Pulmonary artery endothelial cell (primary cell): ENCODE measurements at regions not wholly inside any gene's neighbourhood (a gene's known extent, or its start where the extent isn't known, plus 50 kb on each side); places are given as distances from the start of the nearest gene placed in this dataset.

Experiments
- DNase-seq: peaks from one replicate; pipeline ENCODE4 v3.0.0-alpha.2; 2011; ENCODE audit warnings: low read depth, low spot score

GRCh38 chr6:4591218-4591617, 185.0 kb upstream of the CDYL start:
- no peak for DNase-seq

GRCh38 chr6:4589295-4589694, 186.9 kb upstream of the CDYL start:
- DNase-seq, result no peak

DNA sequence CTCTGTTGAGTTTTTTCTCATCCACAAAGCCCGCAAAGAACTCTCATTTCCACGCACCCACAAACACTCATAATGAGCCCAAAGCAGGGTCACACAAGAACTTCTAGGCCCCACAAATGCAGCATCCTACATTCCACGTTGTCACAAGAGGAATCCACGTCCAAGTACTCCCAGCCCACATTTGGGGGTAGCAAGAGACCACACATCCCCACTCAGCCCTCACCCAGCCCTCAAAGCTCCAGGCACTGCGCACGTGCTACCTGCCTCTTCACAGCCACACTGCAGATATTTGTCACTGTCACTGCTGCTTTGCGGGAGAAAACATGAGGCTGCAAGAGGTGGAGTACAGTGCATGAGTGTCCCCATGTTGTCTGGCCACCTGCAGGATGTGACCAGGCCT, 187.6 kb upstream of the CDYL start:
- DNase-seq, result no peak

GRCh38 chr6:4588163-4588562, 188.0 kb upstream of the CDYL start:
- DNase-seq, result no peak

- no peak for DNase-seq
Measured at GRCh38 chr6:4587171-4587570, 189.0 kb upstream of the CDYL start.

DNA sequence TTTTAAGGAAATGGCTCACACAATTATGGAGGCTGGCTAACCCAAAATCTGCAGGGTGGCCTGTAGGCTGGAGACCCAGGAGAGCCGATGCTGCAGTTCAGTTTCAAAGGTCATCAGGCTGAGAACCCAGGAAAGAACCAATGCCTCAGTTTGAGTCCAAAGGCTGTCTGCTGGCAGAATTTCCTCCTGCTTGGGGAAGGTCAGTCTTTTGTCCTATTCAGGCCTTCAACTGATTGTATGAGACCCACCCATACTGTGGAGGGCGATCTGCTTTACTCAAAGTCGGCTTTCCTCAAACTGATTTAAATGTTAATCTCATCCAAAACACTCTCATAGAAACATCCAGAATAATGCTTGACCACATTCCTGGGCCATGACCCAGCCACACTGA, 189.7 kb upstream of the CDYL start:
- DNase-seq, result no peak

DNA sequence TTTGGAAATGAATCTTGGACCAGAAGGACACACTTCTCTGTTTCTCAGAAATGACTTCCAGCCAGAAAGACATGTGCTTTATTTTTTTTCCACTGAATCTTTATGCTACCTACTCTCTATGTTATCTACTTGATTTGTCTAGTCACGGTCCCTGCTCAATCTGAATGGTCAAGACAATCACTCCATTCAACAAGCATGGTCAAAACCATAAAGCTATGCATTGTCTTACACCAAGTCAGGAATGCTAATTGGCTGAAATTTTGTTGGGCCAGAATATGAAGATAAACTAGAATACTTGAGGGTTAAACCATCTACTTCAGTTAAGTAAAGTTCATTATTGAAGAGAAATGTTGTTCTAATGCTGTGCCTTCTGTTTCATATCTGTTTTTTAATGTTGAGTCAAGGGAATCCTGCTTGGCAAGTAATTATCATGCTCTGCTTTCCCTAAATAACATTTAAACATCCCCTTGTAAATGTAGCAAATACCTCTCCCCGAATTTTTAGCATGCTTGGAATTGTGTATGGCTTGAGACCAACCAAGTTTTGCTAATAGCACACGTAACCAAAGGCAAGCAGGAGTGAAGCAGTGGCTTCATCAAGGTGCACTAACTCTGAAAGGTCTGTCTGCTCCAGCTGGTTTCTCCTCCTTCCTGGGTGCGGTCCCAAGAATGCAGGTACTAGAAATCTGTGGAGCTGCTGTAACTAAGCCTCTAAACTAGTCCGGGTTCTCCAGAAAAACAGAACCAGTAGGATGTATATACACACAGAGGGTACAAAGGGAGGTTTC, 190.3 kb upstream of the CDYL start:
- no peak for DNase-seq

- DNase-seq, result no peak
Measured at GRCh38 chr6:4584801-4585200, 191.4 kb upstream of the CDYL start.

DNA sequence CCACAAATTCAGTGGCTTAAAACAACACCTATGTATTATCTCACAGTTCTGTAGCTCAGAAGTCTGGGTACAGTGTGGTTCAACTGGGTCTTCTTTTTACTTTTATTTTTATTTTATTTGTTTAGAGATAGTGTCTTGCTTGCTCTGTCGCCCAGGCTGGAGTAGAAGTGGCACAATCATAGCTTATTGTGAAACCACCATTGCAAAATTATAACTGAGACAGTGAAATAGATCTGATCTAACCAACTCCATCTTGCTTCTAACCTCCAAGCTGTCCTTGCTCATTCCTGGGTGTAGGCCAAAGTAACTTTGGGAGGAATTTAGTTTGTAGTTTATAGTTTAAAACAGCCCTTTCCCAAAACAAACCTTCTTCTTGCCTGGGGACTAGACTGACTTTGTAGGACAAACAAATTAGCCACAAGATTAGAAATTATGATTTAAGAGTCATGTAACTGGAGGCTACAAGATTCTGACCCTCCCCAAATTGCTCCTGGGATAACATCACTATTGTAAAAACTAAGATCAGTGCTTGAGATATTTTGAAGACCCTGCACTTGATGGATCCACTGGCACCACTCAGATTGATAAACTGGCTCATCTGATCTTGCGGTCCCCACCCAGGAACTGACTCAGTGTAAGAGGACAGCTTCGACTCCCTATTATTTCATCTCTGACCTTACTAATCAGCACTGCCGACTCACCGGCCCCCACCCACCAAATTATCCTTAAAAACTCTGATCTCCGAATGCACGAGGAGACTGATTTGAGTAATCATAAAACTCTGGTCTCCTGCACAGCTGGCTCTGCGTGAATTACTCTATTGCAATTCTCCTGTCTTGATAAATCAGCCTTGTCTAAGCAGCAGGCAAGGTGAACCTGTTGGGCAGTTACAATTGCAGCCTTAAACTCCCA, 193.4 kb upstream of the CDYL start:
- no peak for DNase-seq

- DNase-seq, result peak; percentile 83
Measured at GRCh38 chr6:4581468-4582385, 194.5 kb upstream of the CDYL start.

- no peak for DNase-seq
Measured at GRCh38 chr6:4580361-4580760, 195.8 kb upstream of the CDYL start.

DNA sequence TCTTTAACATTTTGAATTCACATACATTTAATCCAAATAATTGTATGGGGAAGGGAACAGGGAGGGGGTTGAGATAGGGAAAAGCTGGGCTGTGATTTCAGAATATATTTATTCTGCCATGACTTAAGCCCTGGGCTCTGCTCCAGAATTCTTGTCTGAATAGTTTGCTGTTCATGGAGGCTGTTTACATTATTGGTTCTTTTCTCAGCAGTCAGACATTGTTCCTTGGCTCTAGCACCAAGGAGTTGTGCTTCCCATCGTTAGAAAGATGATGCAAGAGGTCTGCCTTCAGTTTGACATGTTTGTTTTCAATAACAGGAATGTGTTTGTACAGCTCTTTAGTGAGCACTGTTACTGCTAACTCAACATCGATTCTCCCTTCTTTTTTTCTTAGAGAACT, 198.8 kb upstream of the CDYL start:
- DNase-seq, result peak; percentile 57

- DNase-seq, result no peak
Measured at GRCh38 chr6:4575714-4576113, 200.5 kb upstream of the CDYL start.

- no peak for DNase-seq
Measured at GRCh38 chr6:4574007-4574406, 202.2 kb upstream of the CDYL start.

DNA sequence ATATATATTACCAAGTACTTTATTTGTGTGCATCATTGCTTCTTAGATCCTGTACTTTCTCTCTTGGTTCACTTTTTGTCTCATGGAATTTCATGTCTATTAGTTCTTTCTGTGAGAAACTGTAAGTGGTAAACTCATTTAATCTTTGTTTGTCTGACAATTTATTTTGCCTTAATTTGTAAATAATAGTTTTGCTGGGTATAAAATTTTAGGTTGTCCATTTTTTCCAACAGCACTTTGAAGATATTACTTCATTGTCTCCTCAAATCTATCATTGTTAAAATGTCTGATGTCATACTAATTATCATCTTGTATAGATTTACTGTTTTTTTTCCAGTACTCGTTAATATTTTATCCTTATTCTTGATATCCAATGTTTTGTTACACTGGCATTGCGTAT, 205.2 kb upstream of the CDYL start:
- DNase-seq, result no peak

GRCh38 chr6:4568138-4568537, 208.1 kb upstream of the CDYL start:
- no peak for DNase-seq

- DNase-seq, result no peak
Measured at GRCh38 chr6:4567141-4567540, 209.1 kb upstream of the CDYL start.

DNA sequence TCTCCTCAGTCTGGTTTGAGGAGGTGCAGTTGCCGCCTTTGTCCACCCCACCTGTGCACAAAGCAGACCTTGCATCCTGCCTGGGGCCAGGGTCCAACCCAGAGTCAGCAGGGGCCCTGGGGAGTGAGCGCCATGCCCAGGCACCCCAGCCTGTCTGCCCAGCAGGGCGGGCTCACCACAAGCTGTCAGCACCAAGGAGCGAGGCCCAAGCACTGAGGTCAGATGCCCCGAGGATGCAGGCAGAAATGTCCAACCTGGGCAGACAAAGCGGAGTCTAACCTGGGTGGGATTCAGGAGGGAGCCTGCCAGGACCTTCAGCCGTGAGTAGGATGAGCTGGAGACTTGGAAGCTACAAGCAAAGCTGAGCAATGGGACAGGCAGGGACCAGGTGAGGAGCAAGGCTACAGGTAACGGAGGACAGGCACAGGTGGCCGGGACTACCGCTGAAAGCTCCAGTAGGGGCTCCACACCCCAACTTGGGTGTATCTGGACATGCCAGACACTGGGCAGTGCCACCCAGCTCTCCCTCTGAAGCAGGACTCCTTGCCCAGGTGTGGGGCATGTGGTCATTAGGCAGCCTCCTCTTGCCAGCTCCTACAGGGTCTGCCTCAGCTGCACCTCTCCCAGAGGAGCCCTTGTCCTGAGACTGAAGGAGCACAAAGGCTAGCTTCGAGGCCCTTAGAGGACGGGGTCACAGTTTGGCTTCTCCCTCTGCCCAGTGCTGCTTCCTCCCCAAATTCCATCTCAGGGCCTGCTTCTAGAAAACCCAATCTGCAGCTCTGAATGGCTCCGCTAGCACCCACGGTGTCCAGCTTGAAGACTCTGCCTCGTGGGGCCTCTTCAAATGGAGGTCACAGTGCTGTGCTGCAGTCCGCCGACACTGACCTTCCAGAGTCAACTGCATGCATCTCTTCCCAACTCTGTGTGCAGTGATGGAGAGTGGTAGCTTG, 210.6 kb upstream of the CDYL start:
- DNase-seq, result no peak

DNA sequence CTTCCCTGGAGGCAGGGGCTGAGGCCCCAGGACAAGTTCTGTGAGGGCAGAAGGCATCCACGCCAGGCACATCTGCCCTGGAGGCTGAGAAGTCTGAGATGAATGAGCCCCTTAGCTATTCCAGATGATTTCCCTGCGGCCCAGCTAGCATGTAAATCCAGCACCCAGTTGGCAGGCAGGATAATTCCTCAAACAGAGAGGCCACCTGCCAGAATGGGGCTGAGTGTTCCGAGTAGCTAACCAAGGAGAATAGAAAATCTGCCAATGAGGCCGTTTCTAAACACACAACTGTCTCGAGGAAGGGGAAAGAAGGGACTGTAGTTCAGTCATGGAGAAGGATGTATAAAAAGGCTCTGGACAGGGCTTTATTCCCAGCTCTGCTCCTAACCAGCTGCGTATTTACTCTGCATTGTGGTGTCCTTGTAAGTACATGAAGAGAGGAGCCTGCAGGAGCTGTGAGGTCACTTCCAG, 211.4 kb upstream of the CDYL start:
- DNase-seq, result no peak

GRCh38 chr6:4563877-4564276, 212.3 kb upstream of the CDYL start:
- DNase-seq, result no peak
